OCI-LY7 (cell line): ENCODE measurements at regions not wholly inside any gene's neighbourhood (a gene's known extent, or its start where the extent isn't known, plus 50 kb on each side); places are given as distances from the start of the nearest gene placed in this dataset.

ENCODE experiments used
- BruUV-seq: library from RNA; stranded (reverse); fragments of 400-500 nt; replicated peaks from 2 replicates; lab custom pipeline; 2021; lab: Mats Ljungman, UMichigan
- CTCF ChIA-PET: fragments of 300-600 bp; sonication (Branson Sonifier 250); formaldehyde crosslinking; loops from one replicate; lab custom pipeline; 2022; ENCODE audit warnings: antibody characterized with exemption; ENCODE audit not compliant: unreplicated experiment; lab: Charles Lee
- POLR2A ChIA-PET: fragments of 300-600 bp; sonication (Branson Sonifier 250); formaldehyde crosslinking; loops from one replicate; lab custom pipeline; 2022; ENCODE audit warnings: antibody characterized with exemption; lab: Charles Lee
- DNase-seq: peaks from one replicate; pipeline ENCODE4 v3.0.0-alpha.2; 2015; ENCODE audit warnings: low spot score
- H2AFZ ChIP-seq: fragments of 200-600 bp; sonication (generic), shearing (Covaris generic); 2 replicates; pipeline ENCODE4 v1.6.1; 2014; ENCODE audit warnings: mild to moderate bottlenecking, antibody characterized with exemption, low read length, moderate library complexity
- H3K27ac ChIP-seq: fragments of 200-600 bp; sonication (generic); 2 replicates; pipeline ENCODE4 v1.5.1; 2014; ENCODE audit warnings: mixed run types, low read depth, mild to moderate bottlenecking, moderate library complexity, low read length, inconsistent platforms; ENCODE audit not compliant: poor library complexity, severe bottlenecking
- H3K36me3 ChIP-seq: fragments of 200-600 bp; sonication (generic); 2 replicates; pipeline ENCODE4 v1.6.1; 2014; ENCODE audit warnings: mild to moderate bottlenecking, antibody characterized with exemption, low read length, moderate library complexity, mixed read lengths; ENCODE audit not compliant: insufficient read depth
- H3K4me1 ChIP-seq: fragments of 200-600 bp; sonication (generic); 2 replicates; pipeline ENCODE4 v1.5.1; 2014; ENCODE audit warnings: mild to moderate bottlenecking, low read length; ENCODE audit not compliant: insufficient read depth, poor library complexity, severe bottlenecking
- H3K4me2 ChIP-seq: fragments of 200-600 bp; sonication (generic); 2 replicates; pipeline ENCODE4 v1.6.1; 2014; ENCODE audit warnings: mild to moderate bottlenecking, low read length
- H3K4me3 ChIP-seq: fragments of 200-600 bp; sonication (generic); 2 replicates; pipeline ENCODE4 v1.5.1; 2014; ENCODE audit warnings: mild to moderate bottlenecking, low read depth, low read length; ENCODE audit not compliant: poor library complexity, severe bottlenecking
- H3K79me2 ChIP-seq: fragments of 200-600 bp; sonication (generic); 2 replicates; pipeline ENCODE4 v1.6.1; 2016; ENCODE audit warnings: low read depth, mild to moderate bottlenecking, low read length, moderate library complexity, mixed read lengths; ENCODE audit not compliant: insufficient read depth
- H3K9me2 ChIP-seq: fragments of 200-600 bp; sonication (generic); 2 replicates; pipeline ENCODE4 v1.6.1; 2016; ENCODE audit warnings: mild to moderate bottlenecking, low read length, mixed read lengths; ENCODE audit not compliant: insufficient read depth
- H3K9me3 ChIP-seq: fragments of 200-600 bp; sonication (generic); 2 replicates; pipeline ENCODE4 v1.6.1; 2014; ENCODE audit warnings: mild to moderate bottlenecking, mixed run types, low read length, mixed read lengths
- H4K20me1 ChIP-seq: fragments of 200-600 bp; sonication (generic); 2 replicates; pipeline ENCODE4 v1.6.1; 2014; ENCODE audit warnings: mild to moderate bottlenecking, antibody characterized with exemption, low read length, moderate library complexity, mixed read lengths; ENCODE audit not compliant: insufficient read depth
- EZH2phosphoT487 ChIP-seq: fragments of 200-600 bp; sonication (generic); IDR thresholded peaks from 2 replicates; pipeline ENCODE4 v1.6.1; 2018; ENCODE audit warnings: low read depth, borderline replicate concordance, mild to moderate bottlenecking, mixed run types, antibody characterized with exemption, low read length, moderate library complexity, mixed read lengths
- intact Hi-C: fragments of 100-400 bp; cut with micrococcal nuclease; formaldehyde crosslinking; loops from one replicate; pipeline ENCODE4 v1.10.0; 2022; ENCODE audit not compliant: unreplicated experiment
- TF ChIP-seq, protein P1 (sequence below): fragments of 200-600 bp; sonication (generic); conservative IDR thresholded peaks from 2 replicates; pipeline ENCODE4 v1.5.1; 2014; ENCODE audit warnings: mild to moderate bottlenecking, antibody characterized with exemption, low read length, moderate library complexity, mixed read lengths

DNA sequence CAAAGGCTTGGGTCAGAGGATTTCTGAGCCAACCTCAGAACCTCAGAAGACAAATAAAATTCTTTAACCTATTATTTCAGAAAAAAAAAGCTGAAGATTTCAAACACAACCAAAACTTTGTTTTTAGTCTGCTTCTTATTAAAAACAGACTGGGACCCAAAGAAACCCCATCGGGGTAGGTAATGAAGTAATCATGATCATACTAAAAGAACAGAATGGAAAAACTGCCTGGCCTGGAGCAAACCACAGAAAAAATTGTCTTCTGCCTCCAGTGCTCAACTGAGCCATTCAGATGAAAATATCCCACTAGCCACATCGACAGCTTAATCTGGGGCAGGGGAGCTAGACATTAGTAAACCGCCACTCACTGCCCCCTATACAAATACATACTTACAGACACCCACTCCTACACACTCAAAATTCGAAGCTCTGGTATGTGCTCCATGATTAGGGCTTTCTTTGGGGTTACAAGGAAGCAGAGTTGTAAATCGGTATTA lies 76.5 kb downstream of the SDC1 start:
- intact Hi-C loops = no loop called here
- Histone ChIP-seq H3K79me2 (no peaks in the 10 kb centered on the region), H3K27ac (no peak overlapping the region), H3K4me2 (no peak overlapping the region), H3K4me3 (no peak overlapping the region), H2AFZ (no peak overlapping the region), H3K9me2 (no peaks in the 10 kb centered on the region), H3K4me1 (no peaks in the 10 kb centered on the region), H4K20me1 (no peaks in the 10 kb centered on the region), H3K9me3 (no peaks in the 10 kb centered on the region), H3K36me3 (no peaks in the 10 kb centered on the region)
- no peak for TF ChIP-seq EZH2phosphoT487
- TF ChIP-seq, protein P1, sequence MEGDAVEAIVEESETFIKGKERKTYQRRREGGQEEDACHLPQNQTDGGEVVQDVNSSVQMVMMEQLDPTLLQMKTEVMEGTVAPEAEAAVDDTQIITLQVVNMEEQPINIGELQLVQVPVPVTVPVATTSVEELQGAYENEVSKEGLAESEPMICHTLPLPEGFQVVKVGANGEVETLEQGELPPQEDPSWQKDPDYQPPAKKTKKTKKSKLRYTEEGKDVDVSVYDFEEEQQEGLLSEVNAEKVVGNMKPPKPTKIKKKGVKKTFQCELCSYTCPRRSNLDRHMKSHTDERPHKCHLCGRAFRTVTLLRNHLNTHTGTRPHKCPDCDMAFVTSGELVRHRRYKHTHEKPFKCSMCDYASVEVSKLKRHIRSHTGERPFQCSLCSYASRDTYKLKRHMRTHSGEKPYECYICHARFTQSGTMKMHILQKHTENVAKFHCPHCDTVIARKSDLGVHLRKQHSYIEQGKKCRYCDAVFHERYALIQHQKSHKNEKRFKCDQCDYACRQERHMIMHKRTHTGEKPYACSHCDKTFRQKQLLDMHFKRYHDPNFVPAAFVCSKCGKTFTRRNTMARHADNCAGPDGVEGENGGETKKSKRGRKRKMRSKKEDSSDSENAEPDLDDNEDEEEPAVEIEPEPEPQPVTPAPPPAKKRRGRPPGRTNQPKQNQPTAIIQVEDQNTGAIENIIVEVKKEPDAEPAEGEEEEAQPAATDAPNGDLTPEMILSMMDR = no peak
- ChIA-PET POLR2A (no interaction called here), CTCF (no interaction called here)
- no peak for DNase-seq
- no TSS peak for BruUV-seq

DNA sequence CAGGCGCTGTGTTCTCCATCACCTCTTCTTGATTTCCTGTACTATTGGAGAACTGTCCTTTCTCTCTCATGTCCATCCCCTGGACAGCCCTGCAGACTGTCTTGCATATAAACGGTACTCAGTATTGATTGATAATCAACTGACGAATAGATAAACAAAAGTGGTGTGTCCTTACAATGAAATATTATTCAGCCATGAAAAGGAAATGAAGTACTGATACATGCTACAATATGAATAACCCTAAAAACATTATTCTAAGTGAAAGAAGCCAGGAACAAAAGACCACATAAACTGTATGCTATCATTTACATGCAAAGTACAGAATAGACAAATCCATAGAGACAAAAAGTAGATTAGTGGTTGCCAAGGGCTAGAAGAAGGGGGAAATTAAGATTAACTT lies 77.6 kb downstream of the SDC1 start:
- no peaks in the 10 kb centered on the region for H3K36me3 ChIP-seq
- POLR2A ChIA-PET = no interaction called here
- intact Hi-C loops = no loop called here
- TF ChIP-seq EZH2phosphoT487 = no peak
- TF ChIP-seq, protein P1 = no peak
- H3K79me2 ChIP-seq = no peaks in the 10 kb centered on the region
- H3K4me2 ChIP-seq = no peak overlapping the region
- H2AFZ ChIP-seq = no peak overlapping the region
- BruUV-seq = no TSS peak
- DNase-seq = no peak
- no peaks in the 10 kb centered on the region for H4K20me1 ChIP-seq
- CTCF ChIA-PET = no interaction called here
- H3K9me2 ChIP-seq = no peaks in the 10 kb centered on the region
- H3K4me1 ChIP-seq = no peaks in the 10 kb centered on the region
- H3K4me3 ChIP-seq = no peak overlapping the region
- no peak overlapping the region for H3K27ac ChIP-seq
- no peaks in the 10 kb centered on the region for H3K9me3 ChIP-seq

- intact Hi-C loops = no loop called here
- H3K79me2 ChIP-seq = no peaks in the 10 kb centered on the region
- no peaks in the 10 kb centered on the region for H3K9me2 ChIP-seq
- H3K36me3 ChIP-seq = no peaks in the 10 kb centered on the region
- no TSS peak for BruUV-seq
- TF ChIP-seq, protein P1 = no peak
- no peak for TF ChIP-seq EZH2phosphoT487
- no peak overlapping the region for H3K4me3 ChIP-seq
- no peaks in the 10 kb centered on the region for H4K20me1 ChIP-seq
- H3K4me1 ChIP-seq = no peaks in the 10 kb centered on the region
- no peak for DNase-seq
- POLR2A ChIA-PET = no interaction called here
- no peak overlapping the region for H3K4me2 ChIP-seq
- no peaks in the 10 kb centered on the region for H3K9me3 ChIP-seq
- CTCF ChIA-PET = no interaction called here
- H2AFZ ChIP-seq = no peak overlapping the region
- H3K27ac ChIP-seq = no peak overlapping the region
These were observed 78.5 kb downstream of the SDC1 start for GRCh38 chr2:20146401-20146800.
